PC-3 (cell line): ENCODE measurements at regions not wholly inside any gene's neighbourhood (a gene's known extent, or its start where the extent isn't known, plus 50 kb on each side); places are given as distances from the start of the nearest gene placed in this dataset.
"Not testable (repeated sequence)": the region's sequence is repeated elsewhere in the genome, so short reads cannot be mapped to it uniquely, and the experiment has no call there.

Experiments
- CTCF ChIP-seq: fragments of 300-600 bp; sonication (generic); conservative IDR thresholded peaks from 2 replicates; pipeline ENCODE4 v1.5.1; 2017; ENCODE audit warnings: antibody characterized with exemption, low read depth, mild to moderate bottlenecking, low read length
- EZH2 ChIP-seq: fragments of 300-600 bp; sonication (generic); IDR thresholded peaks from one replicate; pipeline ENCODE4 v1.6.1; 2017; ENCODE audit warnings: antibody characterized with exemption, mild to moderate bottlenecking, low read length; ENCODE audit not compliant: unreplicated experiment
- EZH2phosphoT487 ChIP-seq: fragments of 300-600 bp; sonication (generic); IDR thresholded peaks from 2 replicates; pipeline ENCODE4 v1.6.1; 2018; ENCODE audit warnings: mild to moderate bottlenecking, antibody characterized with exemption, low read length, borderline replicate concordance

GRCh38 chr13:52571163-52571562, 71.1 kb upstream of the HNRNPA1L2 start:
- TF ChIP-seq EZH2, CTCF, EZH2phosphoT487: not testable (repeated sequence)
